ENCODE measurements at regions not wholly inside any gene's neighbourhood (a gene's known extent, or its start where the extent isn't known, plus 50 kb on each side); places are given as distances from the start of the nearest gene placed in this dataset.

- Histone ChIP-seq H3K27me3 (ENCODE audit: control insufficient read depth, extremely low read depth, insufficient read depth, low read length) (no peaks in the 10 kb centered on the region), H3K9me3 (ENCODE audit: control insufficient read depth, low read depth, low read length) (no peaks in the 10 kb centered on the region), H3K4me1 (ENCODE audit: control insufficient read depth, extremely low read depth, insufficient read depth, low read length) (no peaks in the 10 kb centered on the region), H3K27ac (ENCODE audit: control insufficient read depth, insufficient read depth, low read length) (no peak overlapping the region), H3K79me2 (ENCODE audit: control insufficient read depth, insufficient read depth, low read length) (no peaks in the 10 kb centered on the region), H3K36me3 (ENCODE audit: control insufficient read depth in 2 of 2, extremely low read depth in 1 of 2, insufficient read depth in 2 of 2, low read length in 2 of 2) (no peaks in the 10 kb centered on the region), H3K9me1 (ENCODE audit: control insufficient read depth, extremely low read depth, insufficient read depth, low read length) (no peaks in the 10 kb centered on the region), H4K20me1 (ENCODE audit: control insufficient read depth, extremely low read depth, insufficient read depth, low read length) (no peaks in the 10 kb centered on the region), H2AFZ (ENCODE audit: control insufficient read depth, low read length) (no peak overlapping the region), H3K4me3 (ENCODE audit: control insufficient read depth in 2 of 3, extremely low read depth in 1 of 3, insufficient read depth in 2 of 3, low read depth in 1 of 3, low read length in 3 of 3) (no peak overlapping the region), H3K9ac (ENCODE audit: control insufficient read depth, extremely low read depth, insufficient read depth, low read length) (no peak overlapping the region), H3K4me2 (ENCODE audit: control insufficient read depth, extremely low read depth, insufficient read depth, low read depth, low read length) (no peak overlapping the region)
- FAIRE-seq = no peak
- no peak for DNase-seq (ENCODE audit: low read depth, low spot score)
- dilution Hi-C loops (cut with MboI; ENCODE audit: extremely low pct_ligation_motif_present, low sequenced_read_pairs) = no loop called here
- no peak for TF ChIP-seq EZH2 (IDR thresholded peaks at IDR 0.05; ENCODE audit: low read length)
- TF ChIP-seq, protein P1, sequence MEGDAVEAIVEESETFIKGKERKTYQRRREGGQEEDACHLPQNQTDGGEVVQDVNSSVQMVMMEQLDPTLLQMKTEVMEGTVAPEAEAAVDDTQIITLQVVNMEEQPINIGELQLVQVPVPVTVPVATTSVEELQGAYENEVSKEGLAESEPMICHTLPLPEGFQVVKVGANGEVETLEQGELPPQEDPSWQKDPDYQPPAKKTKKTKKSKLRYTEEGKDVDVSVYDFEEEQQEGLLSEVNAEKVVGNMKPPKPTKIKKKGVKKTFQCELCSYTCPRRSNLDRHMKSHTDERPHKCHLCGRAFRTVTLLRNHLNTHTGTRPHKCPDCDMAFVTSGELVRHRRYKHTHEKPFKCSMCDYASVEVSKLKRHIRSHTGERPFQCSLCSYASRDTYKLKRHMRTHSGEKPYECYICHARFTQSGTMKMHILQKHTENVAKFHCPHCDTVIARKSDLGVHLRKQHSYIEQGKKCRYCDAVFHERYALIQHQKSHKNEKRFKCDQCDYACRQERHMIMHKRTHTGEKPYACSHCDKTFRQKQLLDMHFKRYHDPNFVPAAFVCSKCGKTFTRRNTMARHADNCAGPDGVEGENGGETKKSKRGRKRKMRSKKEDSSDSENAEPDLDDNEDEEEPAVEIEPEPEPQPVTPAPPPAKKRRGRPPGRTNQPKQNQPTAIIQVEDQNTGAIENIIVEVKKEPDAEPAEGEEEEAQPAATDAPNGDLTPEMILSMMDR (optimal IDR thresholded peaks at IDR 0.05 in 1 of 3, IDR thresholded peaks at IDR 0.05 in 1 of 3, conservative IDR thresholded peaks at IDR 0.05 in 1 of 3; ENCODE audit: extremely low read depth in 1 of 3, insufficient read depth in 2 of 3, low read length in 3 of 3) = no peak
These were observed 604.3 kb upstream of the RBFOX1 start for GRCh38 chr16:6728381-6728780.

- no peaks in the 10 kb centered on the region for H3K79me2 ChIP-seq (ENCODE audit: control insufficient read depth, insufficient read depth, low read length)
- H3K4me2 ChIP-seq (ENCODE audit: control insufficient read depth, extremely low read depth, insufficient read depth, low read depth, low read length) = no peak overlapping the region
- no peak overlapping the region for H3K27ac ChIP-seq (ENCODE audit: control insufficient read depth, insufficient read depth, low read length)
- H3K9ac ChIP-seq (ENCODE audit: control insufficient read depth, extremely low read depth, insufficient read depth, low read length) = no peak overlapping the region
- H4K20me1 ChIP-seq (ENCODE audit: control insufficient read depth, extremely low read depth, insufficient read depth, low read length) = no peaks in the 10 kb centered on the region
- TF ChIP-seq, protein P1 (optimal IDR thresholded peaks at IDR 0.05 in 1 of 3, IDR thresholded peaks at IDR 0.05 in 1 of 3, conservative IDR thresholded peaks at IDR 0.05 in 1 of 3; ENCODE audit: extremely low read depth in 1 of 3, insufficient read depth in 2 of 3, low read length in 3 of 3) = no peak
- TF ChIP-seq EZH2 (IDR thresholded peaks at IDR 0.05; ENCODE audit: low read length) = no peak
- H3K36me3 ChIP-seq (ENCODE audit: control insufficient read depth in 2 of 2, extremely low read depth in 1 of 2, insufficient read depth in 2 of 2, low read length in 2 of 2) = no peaks in the 10 kb centered on the region
- FAIRE-seq (no peak), DNase-seq (ENCODE audit: low read depth, low spot score) (no peak)
- no peaks in the 10 kb centered on the region for H3K27me3 ChIP-seq (ENCODE audit: control insufficient read depth, extremely low read depth, insufficient read depth, low read length)
- H3K4me1 ChIP-seq (ENCODE audit: control insufficient read depth, extremely low read depth, insufficient read depth, low read length) = no peaks in the 10 kb centered on the region
- H3K4me3 ChIP-seq (ENCODE audit: control insufficient read depth in 2 of 3, extremely low read depth in 1 of 3, insufficient read depth in 2 of 3, low read depth in 1 of 3, low read length in 3 of 3) = no peak overlapping the region
- dilution Hi-C loops (cut with MboI; ENCODE audit: extremely low pct_ligation_motif_present, low sequenced_read_pairs) = no loop called here
- H2AFZ ChIP-seq (ENCODE audit: control insufficient read depth, low read length) = no peak overlapping the region
- no peaks in the 10 kb centered on the region for H3K9me3 ChIP-seq (ENCODE audit: control insufficient read depth, low read depth, low read length)
- H3K9me1 ChIP-seq (ENCODE audit: control insufficient read depth, extremely low read depth, insufficient read depth, low read length) = no peaks in the 10 kb centered on the region
These were observed 606.0 kb upstream of the RBFOX1 start for GRCh38 chr16:6726621-6727020.

Measured in keratinocyte (primary cell).